ENCODE measurements at regions not wholly inside any gene's neighbourhood (a gene's known extent, or its start where the extent isn't known, plus 50 kb on each side); places are given as distances from the start of the nearest gene placed in this dataset.

DNA sequence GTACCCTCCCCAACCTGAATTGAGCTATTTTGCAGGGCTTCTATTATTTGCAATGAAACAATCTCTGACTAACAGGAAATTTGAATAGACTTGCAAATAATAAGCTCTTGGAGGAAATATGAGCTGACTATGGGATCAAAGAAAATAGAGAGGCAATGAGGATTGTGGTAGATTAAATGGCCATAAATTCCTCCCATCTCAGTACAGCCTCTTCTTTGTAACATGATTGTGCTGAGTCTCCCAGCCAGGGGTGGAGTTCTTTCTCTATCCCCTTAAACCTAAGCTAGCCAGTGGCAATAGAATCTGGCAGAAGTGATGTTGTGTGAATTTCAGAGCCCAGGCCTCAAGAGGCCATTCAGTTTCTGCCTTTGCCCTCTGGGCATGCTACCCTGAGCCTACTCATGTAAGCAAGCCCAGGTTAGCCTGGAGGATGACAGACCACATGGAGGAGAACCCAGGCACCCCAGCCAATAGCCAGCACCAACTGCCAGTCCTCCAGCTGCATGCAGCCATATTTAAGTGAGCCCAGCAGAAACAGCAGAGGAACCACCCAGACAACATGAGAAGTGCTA, 86.8 kb upstream of the TP53I11 start:
- DNase-seq: no peak

DNA sequence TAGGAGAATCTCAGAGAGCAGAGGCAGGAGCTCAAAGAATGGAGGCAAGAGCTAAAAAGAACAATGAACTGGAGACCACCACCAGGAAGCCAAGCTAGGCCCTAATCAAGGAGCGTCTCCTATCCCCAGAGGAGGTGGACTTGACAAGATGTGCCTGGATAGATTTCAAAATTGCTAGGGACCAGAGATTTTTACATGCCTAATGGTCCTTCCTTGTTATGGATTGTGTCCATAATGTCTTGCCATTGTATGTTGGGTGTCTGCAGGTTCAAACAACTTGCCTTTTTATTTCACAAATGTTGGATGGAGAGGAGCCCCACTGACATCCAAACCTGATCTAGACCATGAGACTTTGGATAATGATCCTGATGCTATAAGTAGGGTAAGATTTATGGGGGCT, 88.2 kb upstream of the TP53I11 start:
- DNase-seq: no peak

GRCh38 chr11:45041596-45041995, 90.9 kb upstream of the TP53I11 start:
- DNase-seq: peak; percentile 81

DNA sequence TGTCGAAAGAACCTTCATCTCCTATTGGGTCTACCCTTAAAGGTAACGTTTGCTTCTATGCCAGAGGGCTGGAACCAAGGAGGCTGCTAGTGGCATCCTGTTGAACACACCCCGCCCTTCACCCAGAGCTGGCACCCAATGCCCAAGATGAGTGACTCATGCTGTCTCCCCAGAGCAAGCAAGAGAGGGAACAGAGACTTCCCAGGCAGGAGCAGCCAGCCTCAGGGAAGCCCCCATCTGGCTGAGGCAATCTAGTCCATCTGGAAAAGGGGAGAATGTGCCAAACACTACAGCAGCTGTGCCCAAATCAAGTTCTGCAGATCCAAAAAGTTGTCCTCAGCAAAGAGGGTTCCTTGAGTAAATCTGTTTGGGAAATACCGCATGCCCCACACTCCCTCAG, 91.9 kb upstream of the TP53I11 start:
- no peak for DNase-seq

DNA sequence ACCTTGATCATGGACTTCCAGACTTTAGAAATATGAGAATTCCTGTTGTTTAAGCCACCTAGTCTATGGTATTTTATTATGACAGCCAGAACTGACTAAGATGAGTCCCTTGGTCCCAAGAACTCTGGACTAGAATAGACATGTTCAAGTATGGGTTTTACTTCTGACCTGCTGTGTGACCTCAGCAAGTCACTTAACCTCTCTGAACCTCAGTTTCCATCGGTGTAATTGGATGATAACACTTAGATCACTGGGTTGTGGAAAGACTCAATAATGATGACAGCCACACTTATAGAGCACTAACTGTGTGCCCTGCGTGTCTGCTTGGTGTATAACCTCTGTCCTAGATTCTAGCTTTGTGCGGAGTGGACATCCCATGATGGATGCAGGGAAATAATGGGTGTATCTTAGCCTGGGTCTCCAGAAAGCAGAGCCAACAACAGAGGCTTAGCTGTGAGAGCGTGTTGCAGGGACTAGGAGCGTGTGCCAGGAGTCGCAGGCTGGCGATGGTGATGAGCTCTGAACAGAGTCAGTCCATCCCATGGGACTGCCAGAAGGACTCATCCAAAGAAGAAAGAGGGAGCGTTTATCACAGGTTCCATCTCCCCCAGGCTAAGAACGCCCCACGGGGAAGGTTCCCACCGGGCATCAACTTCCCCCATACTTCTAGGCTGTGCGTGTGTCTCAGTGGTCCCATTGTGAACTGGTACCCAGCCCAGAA, 93.2 kb upstream of the TP53I11 start:
- no peak for DNase-seq

DNA sequence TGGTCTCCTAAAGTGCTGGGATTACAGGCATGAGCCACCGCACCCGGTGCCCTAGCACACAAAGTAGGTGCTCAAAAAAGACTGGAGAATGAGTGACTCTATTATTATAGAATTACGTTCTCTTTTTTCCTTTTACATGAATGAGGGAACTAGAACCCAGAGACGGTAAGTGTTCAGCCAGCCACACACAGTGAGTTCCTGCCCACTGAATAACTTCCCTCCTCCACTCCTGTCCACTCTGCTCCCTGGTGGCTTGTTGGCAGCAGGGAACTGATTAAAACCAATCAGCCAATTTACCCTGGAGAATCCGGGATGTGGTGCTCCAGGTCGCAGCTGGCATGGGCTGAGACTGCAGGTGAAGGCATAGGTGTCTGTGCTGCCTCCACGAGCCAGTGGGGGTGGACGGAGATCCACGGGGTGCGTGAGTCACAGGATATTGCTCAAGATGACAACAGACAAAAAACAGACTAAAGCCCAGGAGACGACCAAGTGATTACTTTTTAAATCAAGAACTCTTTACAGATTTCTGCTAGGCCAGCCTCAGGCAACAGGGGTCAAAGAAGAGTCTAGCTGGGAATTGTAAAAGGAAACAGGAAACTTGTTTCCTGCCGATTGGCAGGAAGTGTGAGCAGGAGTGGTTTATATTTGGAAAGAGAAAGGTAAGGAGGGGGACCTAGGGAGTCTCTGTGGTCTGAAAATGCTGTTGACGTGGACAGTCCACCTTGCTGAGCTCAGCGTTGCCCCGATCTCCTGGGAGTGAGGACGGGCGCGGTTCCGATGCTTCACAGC, 95.2 kb upstream of the TP53I11 start:
- DNase-seq: no peak

DNA sequence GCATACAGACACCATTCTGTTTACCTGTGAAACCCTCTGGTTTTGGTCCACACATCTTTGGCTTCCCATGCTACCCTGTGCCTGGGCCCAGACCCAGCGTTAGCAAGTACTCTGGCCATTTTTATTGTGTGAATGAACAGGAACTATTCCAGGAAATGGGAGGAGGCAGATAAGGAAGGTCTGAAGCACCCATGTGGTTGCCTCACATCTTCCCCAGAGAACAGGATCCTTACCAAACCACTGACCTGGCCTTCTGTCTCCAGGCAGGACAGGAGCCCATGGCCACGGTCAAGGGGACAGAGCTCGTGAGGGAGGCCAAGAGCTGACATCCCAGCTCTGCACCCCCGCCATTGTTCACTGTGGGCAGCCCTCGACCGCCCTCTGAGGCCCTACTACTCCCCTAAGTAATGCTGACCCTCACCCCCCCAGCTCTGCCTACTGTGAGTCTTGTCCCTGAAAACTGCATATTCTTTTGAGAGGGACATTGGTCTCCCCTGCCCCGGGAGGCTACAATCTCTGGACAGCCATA, 97.7 kb upstream of the TP53I11 start:
- DNase-seq: no peak

- DNase-seq: peak; percentile 57
Measured at GRCh38 chr11:45048870-45049691, 97.4 kb upstream of the PRDM11 start.

DNA sequence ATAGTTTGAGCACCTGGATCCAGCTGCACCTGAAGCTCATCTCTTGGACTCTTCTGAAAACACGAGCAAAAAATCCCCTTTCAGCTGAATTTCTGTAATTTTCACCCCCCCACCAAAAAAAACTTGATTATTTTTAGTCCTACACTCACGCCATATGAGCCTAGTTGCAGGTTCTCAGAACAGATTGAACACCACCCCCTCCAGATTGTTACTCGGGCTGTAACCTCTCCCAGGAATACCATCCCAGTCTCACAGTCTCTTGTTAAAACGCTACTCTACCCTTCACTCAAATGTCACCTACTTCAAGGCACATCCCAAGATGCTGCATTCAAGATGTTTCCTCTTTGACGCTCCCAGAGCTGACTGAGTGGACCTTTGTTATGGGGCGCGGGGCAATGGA, 96.3 kb upstream of the PRDM11 start:
- no peak for DNase-seq

DNA sequence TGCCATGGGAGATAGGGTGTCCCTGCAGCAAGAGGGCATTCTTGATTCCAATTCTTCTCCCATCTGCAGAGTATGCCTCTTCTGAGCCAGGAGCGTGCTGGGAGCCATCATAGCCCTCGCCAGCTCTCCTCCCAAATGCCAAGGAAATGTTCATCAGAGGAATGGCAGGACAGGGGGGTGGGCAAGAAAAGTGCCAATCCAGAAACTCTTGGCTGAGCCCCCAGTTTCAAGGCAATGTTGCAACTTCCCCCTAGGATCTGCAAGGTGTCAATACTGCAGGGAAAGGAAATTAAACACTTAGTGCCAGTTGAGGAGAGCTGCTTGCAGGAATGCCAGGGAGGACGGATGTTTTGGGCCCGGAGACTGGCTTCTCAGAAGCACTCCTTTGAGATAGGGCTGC, 94.8 kb upstream of the PRDM11 start:
- DNase-seq: no peak

- no peak for DNase-seq
Measured at GRCh38 chr11:45052361-45052760, 94.1 kb upstream of the PRDM11 start.

DNA sequence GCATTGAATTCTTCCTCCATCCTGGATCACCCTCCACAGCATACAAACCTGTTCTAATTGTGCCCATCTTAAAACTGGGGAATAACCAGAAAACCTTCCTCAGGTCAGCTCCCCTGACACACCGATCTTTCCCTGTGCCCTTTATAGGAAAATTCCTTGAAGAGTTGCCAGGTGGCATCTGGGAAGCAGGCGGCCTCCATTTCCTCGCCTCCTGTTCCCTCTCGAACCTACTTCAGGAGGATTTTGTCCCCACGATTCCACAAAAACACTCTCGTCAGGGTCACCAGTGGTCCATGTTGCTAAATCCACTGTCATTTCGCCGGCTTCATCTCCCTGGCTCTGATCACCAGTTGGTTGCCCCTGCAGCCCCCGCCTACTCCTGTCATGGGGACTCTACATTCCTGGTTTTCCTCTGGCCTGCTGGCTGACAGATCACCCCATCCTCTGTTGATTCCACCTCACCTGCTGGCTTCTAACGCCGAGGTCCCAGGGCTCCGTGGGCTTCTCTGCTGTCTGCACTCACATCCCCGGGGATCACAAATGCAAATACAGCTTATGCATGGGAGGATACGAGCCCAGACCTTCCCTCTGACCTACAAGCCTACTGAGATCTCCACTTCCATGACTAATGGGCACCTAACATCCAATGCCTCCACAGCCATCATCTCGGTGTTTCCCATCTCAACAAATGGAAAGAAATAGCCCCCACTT, 92.5 kb upstream of the PRDM11 start:
- no peak for DNase-seq

DNA sequence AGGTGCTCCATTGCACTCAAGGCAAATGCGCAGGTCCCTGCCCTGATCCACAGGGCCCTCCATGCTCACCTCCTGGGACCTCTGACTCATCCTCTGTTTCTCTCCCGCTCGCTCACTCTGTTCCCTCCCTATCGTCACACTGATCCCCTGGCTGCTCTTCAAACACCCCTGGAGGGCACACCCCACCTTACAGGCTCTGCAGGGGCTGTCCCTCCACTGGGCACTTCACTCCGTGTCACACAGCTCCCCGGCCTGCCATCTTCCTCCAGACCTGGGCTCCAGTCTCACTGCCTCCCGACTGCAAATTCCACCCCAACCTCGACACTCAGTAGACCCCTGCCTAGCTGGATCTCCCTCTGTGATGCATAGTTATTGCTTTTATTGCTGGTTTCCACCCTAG, 91.5 kb upstream of the PRDM11 start:
- DNase-seq: no peak

- peak; percentile 71 for DNase-seq
Measured at GRCh38 chr11:45056529-45056928, 89.9 kb upstream of the PRDM11 start.

GRCh38 chr11:45057938-45058646, 88.3 kb upstream of the PRDM11 start:
- DNase-seq: no peak

DNA sequence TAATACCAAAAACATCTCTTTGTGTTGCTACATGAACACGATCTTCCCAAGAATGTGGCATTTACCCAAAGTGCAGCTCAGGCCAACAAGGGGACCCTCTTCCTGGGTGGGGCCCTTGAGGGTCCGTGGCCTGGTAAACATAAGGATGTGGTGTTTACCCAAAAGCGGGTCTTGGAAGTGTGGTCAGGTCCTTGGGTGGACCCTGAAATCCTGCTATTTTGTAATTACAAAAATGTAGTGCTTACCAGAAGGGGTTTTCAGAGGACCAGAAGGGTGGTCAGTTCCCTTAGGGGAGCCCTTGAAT, 87.8 kb upstream of the PRDM11 start:
- no peak for DNase-seq

DNA sequence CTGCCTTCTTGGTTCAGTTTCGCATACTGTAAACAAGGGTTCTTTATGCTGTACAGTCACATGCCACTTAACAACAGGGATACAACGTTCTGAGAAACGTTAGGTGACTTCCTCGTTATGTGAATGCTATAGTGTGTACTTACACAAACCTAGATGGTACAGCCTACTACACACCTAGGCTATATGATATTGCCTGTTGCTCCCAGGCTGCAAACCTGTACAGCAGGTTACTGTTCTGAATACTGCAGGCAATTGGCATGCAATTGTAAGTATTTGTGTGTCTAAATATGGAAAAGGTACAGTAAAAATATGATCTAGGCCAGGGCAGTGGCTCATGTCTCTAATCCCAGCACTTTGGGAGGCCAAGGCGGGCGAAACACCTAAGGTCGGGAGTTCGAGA, 85.7 kb upstream of the PRDM11 start:
- no peak for DNase-seq

GRCh38 chr11:45061641-45062040, 84.8 kb upstream of the PRDM11 start:
- no peak for DNase-seq

- no peak for DNase-seq
Measured at GRCh38 chr11:45062115-45062514, 84.3 kb upstream of the PRDM11 start.

DNA sequence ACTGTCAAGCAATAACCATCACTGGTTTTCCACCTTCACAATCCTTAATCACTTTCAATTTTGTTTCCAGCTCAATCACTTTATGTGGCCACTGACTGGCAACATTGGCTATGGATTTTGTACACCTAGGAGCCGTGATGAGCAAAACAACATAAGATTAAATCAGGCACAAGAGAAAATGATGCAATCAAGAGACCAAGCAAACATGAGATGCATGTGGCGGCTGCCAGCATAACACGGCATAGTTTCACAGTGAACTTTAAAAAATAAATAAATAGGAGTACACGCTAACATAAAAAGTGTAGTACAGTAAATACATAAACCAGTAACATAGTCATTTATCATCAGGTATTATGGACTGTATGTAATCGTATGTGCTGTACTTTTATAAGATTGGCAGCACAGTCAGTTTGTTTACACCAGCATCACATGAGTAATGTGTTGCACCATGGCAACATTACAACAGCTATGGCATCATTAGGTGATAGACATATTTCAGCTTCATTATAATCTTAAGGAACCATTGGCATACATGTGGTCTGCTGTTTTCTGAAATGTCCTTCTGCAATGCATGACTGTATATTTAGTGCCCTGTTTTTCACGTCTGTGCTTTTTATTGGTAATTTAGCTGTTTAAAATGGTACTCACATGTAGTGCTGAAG, 83.3 kb upstream of the PRDM11 start:
- DNase-seq: no peak

- DNase-seq: no peak
Measured at GRCh38 chr11:45063669-45064068, 82.8 kb upstream of the PRDM11 start.

Data from retina (tissue), 1 donor.